ENCODE measurements at regions not wholly inside any gene's neighbourhood (a gene's known extent, or its start where the extent isn't known, plus 50 kb on each side); places are given as distances from the start of the nearest gene placed in this dataset.

DNA sequence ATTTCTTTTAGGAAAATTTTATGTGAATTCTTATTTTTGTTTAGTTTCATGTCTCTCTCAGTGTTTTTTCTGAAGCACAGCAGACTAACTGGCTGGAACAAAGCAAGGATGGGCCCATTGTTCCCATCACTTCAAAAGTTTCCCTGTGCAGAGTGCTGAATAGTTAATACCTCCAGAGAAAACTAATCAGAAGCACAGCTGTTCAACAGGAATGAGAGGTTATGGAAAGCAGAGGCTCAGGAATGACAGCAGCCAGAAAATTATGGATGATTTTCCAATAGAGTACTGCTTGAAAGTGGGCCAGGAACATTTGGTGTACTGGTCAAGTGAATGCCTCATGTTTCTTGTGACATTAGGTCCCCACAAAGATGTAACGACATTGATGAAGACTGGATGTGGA lies 173.0 kb upstream of the TARS1 start:
- no peak overlapping the region for H3K4me3 ChIP-seq (ENCODE audit: low read depth, low read length)
- DNase-seq (ENCODE audit: low read depth), result no peak
- TF ChIP-seq, protein P1, sequence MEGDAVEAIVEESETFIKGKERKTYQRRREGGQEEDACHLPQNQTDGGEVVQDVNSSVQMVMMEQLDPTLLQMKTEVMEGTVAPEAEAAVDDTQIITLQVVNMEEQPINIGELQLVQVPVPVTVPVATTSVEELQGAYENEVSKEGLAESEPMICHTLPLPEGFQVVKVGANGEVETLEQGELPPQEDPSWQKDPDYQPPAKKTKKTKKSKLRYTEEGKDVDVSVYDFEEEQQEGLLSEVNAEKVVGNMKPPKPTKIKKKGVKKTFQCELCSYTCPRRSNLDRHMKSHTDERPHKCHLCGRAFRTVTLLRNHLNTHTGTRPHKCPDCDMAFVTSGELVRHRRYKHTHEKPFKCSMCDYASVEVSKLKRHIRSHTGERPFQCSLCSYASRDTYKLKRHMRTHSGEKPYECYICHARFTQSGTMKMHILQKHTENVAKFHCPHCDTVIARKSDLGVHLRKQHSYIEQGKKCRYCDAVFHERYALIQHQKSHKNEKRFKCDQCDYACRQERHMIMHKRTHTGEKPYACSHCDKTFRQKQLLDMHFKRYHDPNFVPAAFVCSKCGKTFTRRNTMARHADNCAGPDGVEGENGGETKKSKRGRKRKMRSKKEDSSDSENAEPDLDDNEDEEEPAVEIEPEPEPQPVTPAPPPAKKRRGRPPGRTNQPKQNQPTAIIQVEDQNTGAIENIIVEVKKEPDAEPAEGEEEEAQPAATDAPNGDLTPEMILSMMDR (IDR thresholded peaks at IDR 0.05; ENCODE audit: low read depth, low read length, missing control alignments), result no peak
- in situ Hi-C loops (cut with HindIII; ENCODE audit: low sequenced_read_pairs), result no loop called here

DNA sequence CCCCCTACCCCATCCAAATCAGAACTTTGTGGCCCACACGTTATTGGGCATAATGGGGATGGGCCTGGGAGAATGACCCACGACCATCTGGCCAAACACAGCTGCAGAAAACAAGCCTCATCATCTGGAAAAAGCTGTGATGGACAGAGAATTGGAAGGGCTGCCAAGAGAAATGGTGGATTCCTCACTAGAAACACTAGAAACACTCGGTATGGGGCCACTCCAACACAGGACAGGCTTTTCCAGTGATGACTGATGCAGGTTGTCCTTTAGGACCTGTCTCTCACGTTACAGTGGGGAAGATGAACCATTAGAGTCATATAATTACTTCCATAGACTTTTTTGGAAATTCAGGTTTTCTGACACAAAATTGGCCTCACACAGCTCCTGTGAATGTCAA lies 172.4 kb upstream of the TARS1 start:
- no peak overlapping the region for H3K4me3 ChIP-seq (ENCODE audit: low read depth, low read length)
- DNase-seq (ENCODE audit: low read depth), result no peak
- TF ChIP-seq, protein P1 (IDR thresholded peaks at IDR 0.05; ENCODE audit: low read depth, low read length, missing control alignments), result no peak
- in situ Hi-C loops (cut with HindIII; ENCODE audit: low sequenced_read_pairs), result no loop called here

DNA sequence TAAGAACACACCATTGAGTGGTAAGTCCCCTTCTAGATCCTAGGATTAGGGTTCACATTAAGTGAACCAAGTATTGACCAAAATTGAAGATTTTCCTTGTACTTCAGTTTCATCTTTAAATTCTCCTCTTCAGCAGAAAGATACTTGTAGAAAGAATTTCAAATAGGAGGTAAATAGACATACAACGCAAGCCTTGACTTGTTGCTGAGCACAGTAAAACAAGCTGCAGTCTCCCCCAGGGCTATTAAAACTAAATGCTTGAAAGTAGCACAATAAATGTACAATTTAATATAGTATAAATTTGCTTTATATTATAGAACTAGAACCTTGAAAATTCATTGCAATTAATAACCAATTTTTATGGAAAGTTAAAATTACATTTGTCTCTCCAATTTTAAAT lies 170.1 kb upstream of the TARS1 start:
- in situ Hi-C loops (cut with HindIII; ENCODE audit: low sequenced_read_pairs), result no loop called here
- TF ChIP-seq, protein P1 (IDR thresholded peaks at IDR 0.05; ENCODE audit: low read depth, low read length, missing control alignments), result no peak
- H3K4me3 ChIP-seq (ENCODE audit: low read depth, low read length), result no peak overlapping the region
- DNase-seq (ENCODE audit: low read depth), result no peak

DNA sequence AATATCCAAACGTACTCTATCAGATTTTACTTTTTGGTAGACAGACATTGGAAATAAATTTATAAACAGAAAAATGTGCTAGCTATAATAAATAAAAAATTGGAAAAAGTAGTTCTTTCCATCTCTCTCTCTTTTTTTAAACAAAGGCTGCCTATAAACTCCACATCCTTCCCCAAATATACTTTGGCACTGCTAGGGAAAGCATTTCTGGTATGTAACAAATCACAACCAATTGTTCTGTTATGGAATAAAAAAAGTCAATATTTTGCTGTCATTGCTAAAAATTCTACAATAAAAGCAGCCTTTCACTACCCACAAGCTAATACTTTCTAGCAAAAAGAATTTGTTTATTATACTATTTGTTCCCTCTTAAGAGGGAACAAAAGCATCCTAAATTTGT lies 169.2 kb upstream of the TARS1 start:
- no peak overlapping the region for H3K4me3 ChIP-seq (ENCODE audit: low read depth, low read length)
- DNase-seq (ENCODE audit: low read depth), result no peak
- TF ChIP-seq, protein P1 (IDR thresholded peaks at IDR 0.05; ENCODE audit: low read depth, low read length, missing control alignments), result no peak
- in situ Hi-C loops (cut with HindIII; ENCODE audit: low sequenced_read_pairs), result no loop called here

DNA sequence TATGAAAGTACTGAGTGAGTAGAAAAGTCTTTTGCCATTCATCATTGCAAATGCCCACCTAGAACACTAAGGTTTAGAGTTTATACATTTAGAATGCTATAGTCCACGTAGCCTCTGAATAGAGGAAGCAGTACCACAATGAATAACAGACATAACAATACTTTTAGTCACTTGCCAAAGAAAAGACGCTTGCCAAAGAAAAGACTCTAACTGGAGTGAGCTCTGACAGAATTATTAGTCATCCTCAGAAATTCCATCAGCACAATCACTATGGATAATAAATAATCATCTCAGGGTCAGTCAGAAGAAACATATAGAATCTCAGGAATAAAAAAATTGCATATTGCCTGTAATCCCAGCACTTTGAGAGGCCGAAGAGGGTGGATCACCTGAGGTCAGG lies 168.5 kb upstream of the TARS1 start:
- in situ Hi-C loops (cut with HindIII; ENCODE audit: low sequenced_read_pairs), result no loop called here
- H3K4me3 ChIP-seq (ENCODE audit: low read depth, low read length), result no peak overlapping the region
- DNase-seq (ENCODE audit: low read depth), result peak; percentile 82
- TF ChIP-seq, protein P1 (IDR thresholded peaks at IDR 0.05; ENCODE audit: low read depth, low read length, missing control alignments), result no peak

DNA sequence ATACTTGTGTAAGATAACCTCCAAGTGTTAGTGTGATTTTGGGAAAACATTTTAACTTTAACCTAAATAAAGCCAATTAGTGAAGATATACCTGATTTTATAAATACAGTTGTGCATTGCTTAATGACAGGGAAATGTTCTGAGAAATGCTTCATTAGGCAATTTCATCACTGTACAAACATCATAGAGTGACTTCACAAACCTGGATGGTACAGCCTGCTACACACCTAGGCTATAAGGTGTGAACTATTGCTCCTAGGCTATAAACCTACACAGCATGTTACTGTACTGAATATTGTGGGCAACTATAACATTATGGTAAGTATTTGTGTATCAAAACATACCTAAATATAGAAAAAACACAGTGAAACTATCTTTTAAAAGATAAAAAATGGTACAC lies 166.8 kb upstream of the TARS1 start:
- H3K4me3 ChIP-seq (ENCODE audit: low read depth, low read length), result no peak overlapping the region
- in situ Hi-C loops (cut with HindIII; ENCODE audit: low sequenced_read_pairs), result no loop called here
- TF ChIP-seq, protein P1 (IDR thresholded peaks at IDR 0.05; ENCODE audit: low read depth, low read length, missing control alignments), result no peak
- DNase-seq (ENCODE audit: low read depth), result no peak

DNA sequence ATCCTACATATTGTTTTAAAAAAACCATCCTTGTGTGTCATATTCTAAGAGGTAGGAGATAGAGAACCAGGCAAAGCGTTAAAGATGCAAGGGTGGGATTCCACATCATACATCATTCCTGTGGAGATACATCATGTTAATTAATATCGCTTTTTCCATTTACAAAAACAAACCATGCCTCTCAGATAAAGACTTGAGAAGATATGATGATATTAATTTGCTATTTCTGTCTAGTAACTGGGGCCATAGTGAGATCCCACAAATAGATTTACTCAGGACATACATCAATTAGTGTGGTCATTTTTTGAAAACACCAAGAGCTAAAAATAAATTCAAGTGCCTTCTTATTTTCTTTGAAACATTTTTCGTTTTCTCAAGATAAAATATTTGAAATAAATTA lies 165.4 kb upstream of the TARS1 start:
- no peak for DNase-seq (ENCODE audit: low read depth)
- no peak overlapping the region for H3K4me3 ChIP-seq (ENCODE audit: low read depth, low read length)
- in situ Hi-C loops (cut with HindIII; ENCODE audit: low sequenced_read_pairs), result loop anchor here (25.0 kb wide), 1 partner anchor 563 kb away; the partner anchor contains the start of gene NPR3
- TF ChIP-seq, protein P1 (IDR thresholded peaks at IDR 0.05; ENCODE audit: low read depth, low read length, missing control alignments), result no peak

Data from astrocyte of the cerebellum (primary cell).